ENCODE measurements at regions not wholly inside any gene's neighbourhood (a gene's known extent, or its start where the extent isn't known, plus 50 kb on each side); places are given as distances from the start of the nearest gene placed in this dataset.

GRCh38 chr4:123083646-123084045, 161.2 kb upstream of the NUDT6 start:
- TF ChIP-seq CTCF (IDR thresholded peaks at IDR 0.05 in 8 of 11, conservative IDR thresholded peaks at IDR 0.05 in 3 of 11) (no peak), POLR2AphosphoS5 (IDR thresholded peaks at IDR 0.05) (no peak)

Measured in spleen (tissue), 7 donors.